GM23248 (cell line): ENCODE measurements at regions not wholly inside any gene's neighbourhood (a gene's known extent, or its start where the extent isn't known, plus 50 kb on each side); places are given as distances from the start of the nearest gene placed in this dataset.

ENCODE experiments used
- DNase-seq: peaks from one replicate; pipeline ENCODE4 v3.0.0-alpha.2; 2015
- H2AFZ ChIP-seq: fragments of 200-600 bp; sonication (generic); 2 replicates; pipeline ENCODE4 v1.6.1; 2016; ENCODE audit warnings: antibody characterized with exemption
- H3F3A ChIP-seq: fragments of 200-600 bp; sonication (generic); 2 replicates; pipeline ENCODE4 v1.6.1; 2016; ENCODE audit warnings: mild to moderate bottlenecking, antibody characterized with exemption, mixed run types; ENCODE audit not compliant: insufficient read depth
- H3K27ac ChIP-seq: fragments of 200-600 bp; sonication (generic); 2 replicates; pipeline ENCODE4 v1.5.1; 2016; ENCODE audit warnings: mild to moderate bottlenecking
- H3K27me3 ChIP-seq: fragments of 200-600 bp; sonication (generic); replicated peaks from 2 replicates; pipeline ENCODE4 v1.6.1; 2016; ENCODE audit warnings: mild to moderate bottlenecking; ENCODE audit not compliant: insufficient read depth
- H3K36me3 ChIP-seq: fragments of 200-600 bp; sonication (generic); 2 replicates; pipeline ENCODE4 v1.6.1; 2016; ENCODE audit warnings: low read depth, mild to moderate bottlenecking
- H3K4me1 ChIP-seq: fragments of 200-600 bp; sonication (generic); 2 replicates; pipeline ENCODE4 v1.6.1; 2016; ENCODE audit warnings: mild to moderate bottlenecking; ENCODE audit not compliant: insufficient read depth
- H3K4me2 ChIP-seq: fragments of 200-600 bp; sonication (generic); one replicate; pipeline ENCODE4 v1.6.1; 2016; ENCODE audit warnings: mild to moderate bottlenecking; ENCODE audit not compliant: unreplicated experiment
- H3K4me3 ChIP-seq: fragments of 200-600 bp; sonication (generic); 2 replicates; pipeline ENCODE4 v1.5.1; 2016; ENCODE audit warnings: mild to moderate bottlenecking
- H3K79me2 ChIP-seq: fragments of 200-600 bp; sonication (generic); 2 replicates; pipeline ENCODE4 v1.6.1; 2016; ENCODE audit warnings: mild to moderate bottlenecking; ENCODE audit not compliant: insufficient read depth
- H3K9ac ChIP-seq: fragments of 200-600 bp; sonication (generic); 2 replicates; pipeline ENCODE4 v1.6.1; 2016; ENCODE audit warnings: mild to moderate bottlenecking
- H3K9me2 ChIP-seq: fragments of 200-600 bp; sonication (generic); 2 replicates; pipeline ENCODE4 v1.6.1; 2016; ENCODE audit warnings: mixed run types, mild to moderate bottlenecking, moderate library complexity; ENCODE audit not compliant: insufficient read depth
- H3K9me3 ChIP-seq: fragments of 200-600 bp; sonication (generic); one replicate; pipeline ENCODE4 v1.6.1; 2017; ENCODE audit warnings: low read depth
- H4K20me1 ChIP-seq: fragments of 200-600 bp; sonication (generic); 2 replicates; pipeline ENCODE4 v1.6.0; 2016; ENCODE audit not compliant: insufficient read depth
- EZH2 ChIP-seq: fragments of 200-600 bp; sonication (generic); IDR thresholded peaks from 2 replicates; pipeline ENCODE4 v1.6.1; 2018; ENCODE audit warnings: antibody characterized with exemption, mild to moderate bottlenecking; ENCODE audit not compliant: insufficient read depth, poor library complexity, severe bottlenecking
- EZH2phosphoT487 ChIP-seq: fragments of 200-600 bp; sonication (generic); IDR thresholded peaks from 2 replicates; pipeline ENCODE4 v1.6.1; 2018; ENCODE audit warnings: antibody characterized with exemption, moderate library complexity, mild to moderate bottlenecking, low read depth; ENCODE audit not compliant: insufficient read depth
- WGBS, 2 experiments: methylation state at CpG; one replicate each; pipeline ENCODE4 v1.1.6; 2015 to 2017; ENCODE audit warnings: low lambda C conversion rate in 2 of 2, low coverage in 1 of 2; ENCODE audit errors: missing lambda C conversion rate in 2 of 2; 5-methylcytosine and 5-hydroxymethylcytosine counted together
- in situ Hi-C: fragments of 300-500 bp; cut with MboI; formaldehyde crosslinking; loops from 2 replicates; pipeline ENCODE4 v1.15.0; 2020

GRCh38 chr3:189038773-189039745, 132.7 kb upstream of the TPRG1 start:
- no peaks in the 10 kb centered on the region for H3K9me3 ChIP-seq

GRCh38 chr3:189040656-189041335, 131.0 kb upstream of the TPRG1 start:
- in situ Hi-C loops, result no loop called here
- WGBS, 2 experiments, result 60% methylated on average over 4 of the region's 4 CpGs

More at GRCh38 chr3:189038773-189039745, 132.7 kb upstream of the TPRG1 start:
- in situ Hi-C loops, result no loop called here
- TF ChIP-seq EZH2phosphoT487, result no peak
- TF ChIP-seq EZH2, result no peak
- Histone ChIP-seq H2AFZ (no peak overlapping the region), H3F3A (no peaks in the 10 kb centered on the region), H3K27me3 (no peaks in the 10 kb centered on the region), H3K79me2 (no peaks in the 10 kb centered on the region), H3K4me1 (0 out of 2 replicates have a peak, but pooled peaks cover 8% of the 10 kb centered on the region), H4K20me1 (no peaks in the 10 kb centered on the region), H3K9ac (no peak overlapping the region), H3K36me3 (no peaks in the 10 kb centered on the region), H3K27ac (no peak overlapping the region), H3K4me2 (no peak overlapping the region), H3K9me2 (no peaks in the 10 kb centered on the region), H3K4me3 (no peak overlapping the region)
- DNase-seq, result no peak
- WGBS, 2 experiments, result 76 to 85% methylated on average over 2 of the region's 2 CpGs

GRCh38 chr3:189041482-189042090, 130.2 kb upstream of the TPRG1 start:
- H3K4me1 ChIP-seq, result 0 out of 2 replicates have a peak, but pooled peaks cover 8% of the 10 kb centered on the region
- no peaks in the 10 kb centered on the region for H4K20me1 ChIP-seq
- H3K9ac ChIP-seq, result no peak overlapping the region
- H3K4me3 ChIP-seq, result no peak overlapping the region
- H2AFZ ChIP-seq, result no peak overlapping the region
- no peaks in the 10 kb centered on the region for H3K9me3 ChIP-seq
- H3K4me2 ChIP-seq, result no peak overlapping the region
- in situ Hi-C loops, result no loop called here
- WGBS, 2 experiments, result 84 to 88% methylated on average over 2 of the region's 2 CpGs
- H3K9me2 ChIP-seq, result no peaks in the 10 kb centered on the region
- no peaks in the 10 kb centered on the region for H3K27me3 ChIP-seq
- no peaks in the 10 kb centered on the region for H3K79me2 ChIP-seq
- no peaks in the 10 kb centered on the region for H3K36me3 ChIP-seq
- no peak overlapping the region for H3K27ac ChIP-seq
- TF ChIP-seq EZH2 (no peak), EZH2phosphoT487 (no peak)
- no peaks in the 10 kb centered on the region for H3F3A ChIP-seq
- peak; percentile 23 for DNase-seq

More at GRCh38 chr3:189040656-189041335, 131.0 kb upstream of the TPRG1 start:
- no peak overlapping the region for H3K9ac ChIP-seq
- H3K4me2 ChIP-seq, result no peak overlapping the region
- H3K4me1 ChIP-seq, result 0 out of 2 replicates have a peak, but pooled peaks cover 8% of the 10 kb centered on the region
- no peaks in the 10 kb centered on the region for H3K27me3 ChIP-seq
- peak; percentile 45 for DNase-seq
- H3K9me3 ChIP-seq, result no peaks in the 10 kb centered on the region
- H3K36me3 ChIP-seq, result no peaks in the 10 kb centered on the region
- no peaks in the 10 kb centered on the region for H3K79me2 ChIP-seq
- no peaks in the 10 kb centered on the region for H3F3A ChIP-seq
- H3K9me2 ChIP-seq, result no peaks in the 10 kb centered on the region
- H3K4me3 ChIP-seq, result no peak overlapping the region
- no peak overlapping the region for H3K27ac ChIP-seq
- no peaks in the 10 kb centered on the region for H4K20me1 ChIP-seq
- no peak for TF ChIP-seq EZH2
- TF ChIP-seq EZH2phosphoT487, result no peak
- no peak overlapping the region for H2AFZ ChIP-seq

GRCh38 chr3:189042832-189043231, 128.9 kb upstream of the TPRG1 start:
- Histone ChIP-seq H3K79me2 (no peaks in the 10 kb centered on the region), H3K9me2 (no peaks in the 10 kb centered on the region), H3K9me3 (no peaks in the 10 kb centered on the region), H3K27me3 (no peaks in the 10 kb centered on the region), H3F3A (no peaks in the 10 kb centered on the region), H3K4me2 (no peak overlapping the region), H3K4me1 (0 out of 2 replicates have a peak, but pooled peaks cover 8% of the 10 kb centered on the region), H4K20me1 (no peaks in the 10 kb centered on the region), H2AFZ (no peak overlapping the region), H3K27ac (no peak overlapping the region), H3K4me3 (no peak overlapping the region), H3K36me3 (no peaks in the 10 kb centered on the region), H3K9ac (no peak overlapping the region)
- in situ Hi-C loops, result no loop called here
- WGBS, 2 experiments, result 83 to 93% methylated on average over 4 of the region's 4 CpGs
- TF ChIP-seq EZH2phosphoT487, result no peak
- no peak for TF ChIP-seq EZH2
- DNase-seq, result no peak
